ENCODE measurements at regions not wholly inside any gene's neighbourhood (a gene's known extent, or its start where the extent isn't known, plus 50 kb on each side); places are given as distances from the start of the nearest gene placed in this dataset.

DNA sequence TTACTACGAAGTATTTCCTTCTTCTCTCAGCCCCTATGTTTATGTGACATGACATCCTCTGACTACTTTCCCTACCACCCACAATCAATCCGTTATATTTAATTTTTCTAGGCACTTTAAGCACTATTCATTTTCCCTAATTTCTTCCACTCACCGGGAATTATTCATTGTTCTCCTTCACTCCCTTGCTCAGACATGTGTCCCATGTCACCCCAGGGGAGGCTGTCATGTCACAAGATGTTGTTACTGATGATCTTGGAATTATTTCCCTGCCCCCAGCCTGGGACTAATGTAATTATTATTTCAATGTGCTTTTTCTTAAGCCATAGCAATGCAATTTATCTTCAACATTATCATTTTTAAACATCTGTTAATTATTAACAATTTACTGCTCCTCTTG lies 317.2 kb downstream of the PHF14 start:
- TF ChIP-seq, protein P1, sequence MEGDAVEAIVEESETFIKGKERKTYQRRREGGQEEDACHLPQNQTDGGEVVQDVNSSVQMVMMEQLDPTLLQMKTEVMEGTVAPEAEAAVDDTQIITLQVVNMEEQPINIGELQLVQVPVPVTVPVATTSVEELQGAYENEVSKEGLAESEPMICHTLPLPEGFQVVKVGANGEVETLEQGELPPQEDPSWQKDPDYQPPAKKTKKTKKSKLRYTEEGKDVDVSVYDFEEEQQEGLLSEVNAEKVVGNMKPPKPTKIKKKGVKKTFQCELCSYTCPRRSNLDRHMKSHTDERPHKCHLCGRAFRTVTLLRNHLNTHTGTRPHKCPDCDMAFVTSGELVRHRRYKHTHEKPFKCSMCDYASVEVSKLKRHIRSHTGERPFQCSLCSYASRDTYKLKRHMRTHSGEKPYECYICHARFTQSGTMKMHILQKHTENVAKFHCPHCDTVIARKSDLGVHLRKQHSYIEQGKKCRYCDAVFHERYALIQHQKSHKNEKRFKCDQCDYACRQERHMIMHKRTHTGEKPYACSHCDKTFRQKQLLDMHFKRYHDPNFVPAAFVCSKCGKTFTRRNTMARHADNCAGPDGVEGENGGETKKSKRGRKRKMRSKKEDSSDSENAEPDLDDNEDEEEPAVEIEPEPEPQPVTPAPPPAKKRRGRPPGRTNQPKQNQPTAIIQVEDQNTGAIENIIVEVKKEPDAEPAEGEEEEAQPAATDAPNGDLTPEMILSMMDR (conservative IDR thresholded peaks at IDR 0.05; ENCODE audit: low read depth, low read length) = no peak
- no peak for TF ChIP-seq POLR2A (IDR thresholded peaks at IDR 0.05; ENCODE audit: low read depth, low read length)
- TF ChIP-seq MXI1 (IDR thresholded peaks at IDR 0.05; ENCODE audit: borderline replicate concordance, low read depth, low read length) = no peak
- no peak for TF ChIP-seq RAD21 (IDR thresholded peaks at IDR 0.05; ENCODE audit: low read length)
- no peak for TF ChIP-seq RFX5 (IDR thresholded peaks at IDR 0.05; ENCODE audit: low read depth, low read length)
- TF ChIP-seq CHD1 (IDR thresholded peaks at IDR 0.05; ENCODE audit: low read depth, low read length) = no peak
- no peak for TF ChIP-seq CEBPB (IDR thresholded peaks at IDR 0.05; ENCODE audit: low read depth, low read length)
- TF ChIP-seq RCOR1 (IDR thresholded peaks at IDR 0.05; ENCODE audit: insufficient replicate concordance, low read length) = no peak
- TF ChIP-seq, protein P2, sequence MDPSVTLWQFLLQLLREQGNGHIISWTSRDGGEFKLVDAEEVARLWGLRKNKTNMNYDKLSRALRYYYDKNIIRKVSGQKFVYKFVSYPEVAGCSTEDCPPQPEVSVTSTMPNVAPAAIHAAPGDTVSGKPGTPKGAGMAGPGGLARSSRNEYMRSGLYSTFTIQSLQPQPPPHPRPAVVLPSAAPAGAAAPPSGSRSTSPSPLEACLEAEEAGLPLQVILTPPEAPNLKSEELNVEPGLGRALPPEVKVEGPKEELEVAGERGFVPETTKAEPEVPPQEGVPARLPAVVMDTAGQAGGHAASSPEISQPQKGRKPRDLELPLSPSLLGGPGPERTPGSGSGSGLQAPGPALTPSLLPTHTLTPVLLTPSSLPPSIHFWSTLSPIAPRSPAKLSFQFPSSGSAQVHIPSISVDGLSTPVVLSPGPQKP (IDR thresholded peaks at IDR 0.05; ENCODE audit: borderline replicate concordance, low read depth, low read length) = no peak
- TF ChIP-seq BHLHE40 (IDR thresholded peaks at IDR 0.05; ENCODE audit: low read depth, low read length) = no peak
- no peak for TF ChIP-seq FOS (IDR thresholded peaks at IDR 0.05; ENCODE audit: low read depth, low read length)
- TF ChIP-seq, protein P3, sequence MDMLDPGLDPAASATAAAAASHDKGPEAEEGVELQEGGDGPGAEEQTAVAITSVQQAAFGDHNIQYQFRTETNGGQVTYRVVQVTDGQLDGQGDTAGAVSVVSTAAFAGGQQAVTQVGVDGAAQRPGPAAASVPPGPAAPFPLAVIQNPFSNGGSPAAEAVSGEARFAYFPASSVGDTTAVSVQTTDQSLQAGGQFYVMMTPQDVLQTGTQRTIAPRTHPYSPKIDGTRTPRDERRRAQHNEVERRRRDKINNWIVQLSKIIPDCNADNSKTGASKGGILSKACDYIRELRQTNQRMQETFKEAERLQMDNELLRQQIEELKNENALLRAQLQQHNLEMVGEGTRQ (IDR thresholded peaks at IDR 0.05; ENCODE audit: low read depth, low read length) = no peak
- no peak for TF ChIP-seq SMC3 (IDR thresholded peaks at IDR 0.05; ENCODE audit: low read depth, low read length)
- TF ChIP-seq MAZ (IDR thresholded peaks at IDR 0.05; ENCODE audit: borderline replicate concordance, low read depth, low read length) = no peak
